ENCODE measurements at regions not wholly inside any gene's neighbourhood (a gene's known extent, or its start where the extent isn't known, plus 50 kb on each side); places are given as distances from the start of the nearest gene placed in this dataset.

DNA sequence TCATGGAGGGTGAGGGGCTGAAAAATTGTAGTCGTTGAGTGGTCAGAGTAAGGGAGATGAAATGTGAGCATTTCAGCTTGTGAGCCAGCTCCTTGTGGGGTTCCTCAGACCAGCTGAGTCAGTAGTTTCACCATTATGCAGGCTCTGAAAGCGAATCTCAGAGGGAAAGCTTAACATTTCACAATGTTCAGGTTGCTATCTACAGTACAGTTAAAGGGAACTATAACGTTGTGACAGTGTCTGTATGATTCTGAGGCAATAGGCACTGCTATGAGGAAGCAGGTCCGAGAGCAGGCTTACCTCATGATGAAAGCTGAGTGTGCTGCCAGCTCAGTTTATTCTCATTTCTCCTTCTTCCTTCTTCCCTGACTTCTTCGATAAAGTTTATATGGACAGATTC is 469.6 kb downstream of the EDEM1 start:
- H3K4me3 ChIP-seq (ENCODE audit: low read length), result no peak overlapping the region
- no peak overlapping the region for H3K4me2 ChIP-seq (ENCODE audit: low read length)
- H3F3A ChIP-seq (ENCODE audit: insufficient read depth, low read length, poor library complexity, severe bottlenecking), result no peaks in the 10 kb centered on the region
- H3K27ac ChIP-seq (ENCODE audit: low read length), result no peak overlapping the region
- H3K79me2 ChIP-seq (replicated peaks; ENCODE audit: insufficient read depth, low read length), result no peaks in the 10 kb centered on the region
- H2AFZ ChIP-seq (ENCODE audit: low read depth, low read length), result no peak overlapping the region
- H3K36me3 ChIP-seq (ENCODE audit: insufficient read depth, low read length), result no peaks in the 10 kb centered on the region
- no peak overlapping the region for H3K9ac ChIP-seq (ENCODE audit: low read length)
- H3K27me3 ChIP-seq (ENCODE audit: insufficient read depth, low read depth, low read length), result no peaks in the 10 kb centered on the region
- H4K20me1 ChIP-seq (ENCODE audit: insufficient read depth), result no peaks in the 10 kb centered on the region
- TF ChIP-seq, protein P1, sequence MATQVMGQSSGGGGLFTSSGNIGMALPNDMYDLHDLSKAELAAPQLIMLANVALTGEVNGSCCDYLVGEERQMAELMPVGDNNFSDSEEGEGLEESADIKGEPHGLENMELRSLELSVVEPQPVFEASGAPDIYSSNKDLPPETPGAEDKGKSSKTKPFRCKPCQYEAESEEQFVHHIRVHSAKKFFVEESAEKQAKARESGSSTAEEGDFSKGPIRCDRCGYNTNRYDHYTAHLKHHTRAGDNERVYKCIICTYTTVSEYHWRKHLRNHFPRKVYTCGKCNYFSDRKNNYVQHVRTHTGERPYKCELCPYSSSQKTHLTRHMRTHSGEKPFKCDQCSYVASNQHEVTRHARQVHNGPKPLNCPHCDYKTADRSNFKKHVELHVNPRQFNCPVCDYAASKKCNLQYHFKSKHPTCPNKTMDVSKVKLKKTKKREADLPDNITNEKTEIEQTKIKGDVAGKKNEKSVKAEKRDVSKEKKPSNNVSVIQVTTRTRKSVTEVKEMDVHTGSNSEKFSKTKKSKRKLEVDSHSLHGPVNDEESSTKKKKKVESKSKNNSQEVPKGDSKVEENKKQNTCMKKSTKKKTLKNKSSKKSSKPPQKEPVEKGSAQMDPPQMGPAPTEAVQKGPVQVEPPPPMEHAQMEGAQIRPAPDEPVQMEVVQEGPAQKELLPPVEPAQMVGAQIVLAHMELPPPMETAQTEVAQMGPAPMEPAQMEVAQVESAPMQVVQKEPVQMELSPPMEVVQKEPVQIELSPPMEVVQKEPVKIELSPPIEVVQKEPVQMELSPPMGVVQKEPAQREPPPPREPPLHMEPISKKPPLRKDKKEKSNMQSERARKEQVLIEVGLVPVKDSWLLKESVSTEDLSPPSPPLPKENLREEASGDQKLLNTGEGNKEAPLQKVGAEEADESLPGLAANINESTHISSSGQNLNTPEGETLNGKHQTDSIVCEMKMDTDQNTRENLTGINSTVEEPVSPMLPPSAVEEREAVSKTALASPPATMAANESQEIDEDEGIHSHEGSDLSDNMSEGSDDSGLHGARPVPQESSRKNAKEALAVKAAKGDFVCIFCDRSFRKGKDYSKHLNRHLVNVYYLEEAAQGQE (IDR thresholded peaks at IDR 0.05; ENCODE audit: borderline replicate concordance), result no peak
- TF ChIP-seq, protein P2, sequence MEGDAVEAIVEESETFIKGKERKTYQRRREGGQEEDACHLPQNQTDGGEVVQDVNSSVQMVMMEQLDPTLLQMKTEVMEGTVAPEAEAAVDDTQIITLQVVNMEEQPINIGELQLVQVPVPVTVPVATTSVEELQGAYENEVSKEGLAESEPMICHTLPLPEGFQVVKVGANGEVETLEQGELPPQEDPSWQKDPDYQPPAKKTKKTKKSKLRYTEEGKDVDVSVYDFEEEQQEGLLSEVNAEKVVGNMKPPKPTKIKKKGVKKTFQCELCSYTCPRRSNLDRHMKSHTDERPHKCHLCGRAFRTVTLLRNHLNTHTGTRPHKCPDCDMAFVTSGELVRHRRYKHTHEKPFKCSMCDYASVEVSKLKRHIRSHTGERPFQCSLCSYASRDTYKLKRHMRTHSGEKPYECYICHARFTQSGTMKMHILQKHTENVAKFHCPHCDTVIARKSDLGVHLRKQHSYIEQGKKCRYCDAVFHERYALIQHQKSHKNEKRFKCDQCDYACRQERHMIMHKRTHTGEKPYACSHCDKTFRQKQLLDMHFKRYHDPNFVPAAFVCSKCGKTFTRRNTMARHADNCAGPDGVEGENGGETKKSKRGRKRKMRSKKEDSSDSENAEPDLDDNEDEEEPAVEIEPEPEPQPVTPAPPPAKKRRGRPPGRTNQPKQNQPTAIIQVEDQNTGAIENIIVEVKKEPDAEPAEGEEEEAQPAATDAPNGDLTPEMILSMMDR (IDR thresholded peaks at IDR 0.05; ENCODE audit: poor library complexity, severe bottlenecking), result no peak
- no peak for TF ChIP-seq MXI1 (conservative IDR thresholded peaks at IDR 0.05; ENCODE audit: poor library complexity, severe bottlenecking)
- TF ChIP-seq EP300 (conservative IDR thresholded peaks at IDR 0.05; ENCODE audit: poor library complexity, severe bottlenecking), result no peak
- no peak for TF ChIP-seq EZH2 (IDR thresholded peaks at IDR 0.05; ENCODE audit: borderline replicate concordance, insufficient read depth, low read length, poor library complexity, severe bottlenecking)
- H3K9me2 ChIP-seq (ENCODE audit: insufficient read depth, low read length), result no peaks in the 10 kb centered on the region
- peaks cover 4% of the 10 kb centered on the region for H3K9me3 ChIP-seq (ENCODE audit: low read length)

DNA sequence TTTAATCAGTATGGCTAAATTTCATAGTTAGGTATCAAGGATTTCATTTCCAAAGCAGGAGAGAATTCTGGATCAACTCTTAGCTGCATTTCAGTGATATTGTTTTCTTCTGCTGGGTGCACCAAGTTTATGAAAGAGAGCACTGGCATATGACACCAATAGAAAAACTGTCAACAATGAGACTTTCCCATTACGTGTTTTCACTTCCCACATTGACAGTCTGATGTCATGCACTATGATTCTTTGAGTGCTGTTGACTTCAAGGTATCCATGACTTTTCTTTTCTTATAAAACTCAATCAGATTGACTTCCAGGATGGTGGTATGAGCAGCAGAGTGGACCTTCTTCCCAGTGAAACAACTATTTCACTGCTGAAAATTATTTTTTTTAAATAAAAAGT is 476.1 kb downstream of the EDEM1 start:
- H3K36me3 ChIP-seq (ENCODE audit: insufficient read depth, low read length), result no peaks in the 10 kb centered on the region
- H3K4me2 ChIP-seq (ENCODE audit: low read length), result no peak overlapping the region
- TF ChIP-seq EZH2 (IDR thresholded peaks at IDR 0.05; ENCODE audit: borderline replicate concordance, insufficient read depth, low read length, poor library complexity, severe bottlenecking), result no peak
- TF ChIP-seq TAF1 (IDR thresholded peaks at IDR 0.05; ENCODE audit: low read depth), result no peak
- no peak for TF ChIP-seq SMC3 (conservative IDR thresholded peaks at IDR 0.05; ENCODE audit: poor library complexity)
- no peak for TF ChIP-seq POLR2AphosphoS5 (IDR thresholded peaks at IDR 0.05)
- no peak for TF ChIP-seq MXI1 (conservative IDR thresholded peaks at IDR 0.05; ENCODE audit: poor library complexity, severe bottlenecking)
- no peak for TF ChIP-seq RAD21 (conservative IDR thresholded peaks at IDR 0.05)
- TF ChIP-seq, protein P1 (IDR thresholded peaks at IDR 0.05; ENCODE audit: borderline replicate concordance), result no peak
- TF ChIP-seq EP300 (conservative IDR thresholded peaks at IDR 0.05; ENCODE audit: poor library complexity, severe bottlenecking), result no peak
- TF ChIP-seq, protein P2 (IDR thresholded peaks at IDR 0.05; ENCODE audit: poor library complexity, severe bottlenecking), result no peak
- no peak overlapping the region for H3K4me3 ChIP-seq (ENCODE audit: low read length)
- H3K79me2 ChIP-seq (replicated peaks; ENCODE audit: insufficient read depth, low read length), result no peaks in the 10 kb centered on the region
- H3K27me3 ChIP-seq (ENCODE audit: insufficient read depth, low read depth, low read length), result no peaks in the 10 kb centered on the region
- H4K20me1 ChIP-seq (ENCODE audit: insufficient read depth), result no peaks in the 10 kb centered on the region
- H3K9me3 ChIP-seq (ENCODE audit: low read length), result peaks cover 7% of the 10 kb centered on the region
- H3K27ac ChIP-seq (ENCODE audit: low read length), result no peak overlapping the region
- no peaks in the 10 kb centered on the region for H3F3A ChIP-seq (ENCODE audit: insufficient read depth, low read length, poor library complexity, severe bottlenecking)
- H3K9ac ChIP-seq (ENCODE audit: low read length), result no peak overlapping the region
- no peaks in the 10 kb centered on the region for H3K9me2 ChIP-seq (ENCODE audit: insufficient read depth, low read length)
- H2AFZ ChIP-seq (ENCODE audit: low read depth, low read length), result no peak overlapping the region
